Thyroid gland (tissue), 4 donors: ENCODE measurements at regions not wholly inside any gene's neighbourhood (a gene's known extent, or its start where the extent isn't known, plus 50 kb on each side); places are given as distances from the start of the nearest gene placed in this dataset.

Experiments
- POLR2A ChIP-seq, 2 donors: fragments of 450-650 bp; IDR thresholded peaks; one replicate each; pipeline ENCODE4 v1.6.1; 2017; ENCODE audit warnings: antibody characterized with exemption in 2 of 2, mild to moderate bottlenecking in 2 of 2, moderate library complexity in 1 of 2
- TF ChIP-seq, protein P1 (sequence below), 6 experiments: fragments of 200-600 bp in 3 of 6; fragments of 450-650 bp in 3 of 6; sonication (generic) in 3 of 6; IDR thresholded peaks; one replicate each; pipeline ENCODE4 v1.5.1; 2016 to 2019; ENCODE audit warnings: antibody characterized with exemption in 6 of 6, mild to moderate bottlenecking in 2 of 6, inconsistent platforms in 1 of 6, moderate library complexity in 1 of 6

DNA sequence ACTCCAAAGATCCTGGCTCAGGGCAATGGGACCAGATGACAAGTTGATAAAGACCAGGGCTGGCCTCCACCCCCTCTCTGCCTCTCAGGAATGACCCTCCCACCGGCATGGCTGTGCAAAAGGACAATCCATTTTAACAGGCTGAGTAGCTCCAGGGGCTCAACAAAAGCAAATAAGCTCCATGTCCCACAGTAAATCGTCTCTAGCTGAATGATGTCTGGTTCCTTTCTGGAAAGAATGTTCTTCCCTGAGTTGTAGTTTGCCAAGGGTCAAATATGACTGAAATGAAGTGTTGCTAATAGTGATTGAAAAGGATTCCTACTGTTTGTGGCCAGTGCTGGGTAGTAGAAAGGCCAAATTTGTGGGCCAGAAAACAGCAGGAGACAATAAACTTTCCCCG lies 434.4 kb upstream of the ETAA1 start:
- TF ChIP-seq, protein P1, sequence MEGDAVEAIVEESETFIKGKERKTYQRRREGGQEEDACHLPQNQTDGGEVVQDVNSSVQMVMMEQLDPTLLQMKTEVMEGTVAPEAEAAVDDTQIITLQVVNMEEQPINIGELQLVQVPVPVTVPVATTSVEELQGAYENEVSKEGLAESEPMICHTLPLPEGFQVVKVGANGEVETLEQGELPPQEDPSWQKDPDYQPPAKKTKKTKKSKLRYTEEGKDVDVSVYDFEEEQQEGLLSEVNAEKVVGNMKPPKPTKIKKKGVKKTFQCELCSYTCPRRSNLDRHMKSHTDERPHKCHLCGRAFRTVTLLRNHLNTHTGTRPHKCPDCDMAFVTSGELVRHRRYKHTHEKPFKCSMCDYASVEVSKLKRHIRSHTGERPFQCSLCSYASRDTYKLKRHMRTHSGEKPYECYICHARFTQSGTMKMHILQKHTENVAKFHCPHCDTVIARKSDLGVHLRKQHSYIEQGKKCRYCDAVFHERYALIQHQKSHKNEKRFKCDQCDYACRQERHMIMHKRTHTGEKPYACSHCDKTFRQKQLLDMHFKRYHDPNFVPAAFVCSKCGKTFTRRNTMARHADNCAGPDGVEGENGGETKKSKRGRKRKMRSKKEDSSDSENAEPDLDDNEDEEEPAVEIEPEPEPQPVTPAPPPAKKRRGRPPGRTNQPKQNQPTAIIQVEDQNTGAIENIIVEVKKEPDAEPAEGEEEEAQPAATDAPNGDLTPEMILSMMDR (IDR thresholded peaks at IDR 0.05) = no peak
- TF ChIP-seq POLR2A (IDR thresholded peaks at IDR 0.05) = no peak
